NCI-H1694 treated with DMSO at 0.1 percent for 48 hours (cell line): ENCODE measurements at regions not wholly inside any gene's neighbourhood (a gene's known extent, or its start where the extent isn't known, plus 50 kb on each side); places are given as distances from the start of the nearest gene placed in this dataset.
"Not testable (repeated sequence)": the region's sequence is repeated elsewhere in the genome, so short reads cannot be mapped to it uniquely, and the experiment has no call there.

ENCODE experiments used
- DNase-seq: peaks from one replicate; lab custom pipeline; 2025; lab: John Stamatoyannopoulos, UW

GRCh38 chr11:83403691-83404389, 117.7 kb upstream of the CCDC90B start:
- no peak for DNase-seq

GRCh38 chr11:83401506-83402225, 115.5 kb upstream of the CCDC90B start:
- DNase-seq = no peak

GRCh38 chr11:83394331-83394730, 108.2 kb upstream of the CCDC90B start:
- DNase-seq = no peak

- DNase-seq = no peak
Observed at GRCh38 chr11:83392556-83392955, 106.4 kb upstream of the CCDC90B start.

GRCh38 chr11:83389975-83390374, 103.8 kb upstream of the CCDC90B start:
- no peak for DNase-seq

- DNase-seq = not testable (repeated sequence)
Observed at GRCh38 chr11:83383838-83384237, 97.7 kb upstream of the CCDC90B start.

GRCh38 chr11:83374311-83374710, 88.1 kb upstream of the CCDC90B start:
- DNase-seq = no peak

GRCh38 chr11:83371489-83371888, 85.3 kb upstream of the CCDC90B start:
- no peak for DNase-seq

- no peak for DNase-seq
Observed at GRCh38 chr11:83367745-83368144, 81.6 kb upstream of the CCDC90B start.

- no peak for DNase-seq
Observed at GRCh38 chr11:83364500-83365045, 78.4 kb upstream of the CCDC90B start.

- no peak for DNase-seq
Observed at GRCh38 chr11:83363312-83363711, 77.1 kb upstream of the CCDC90B start.

GRCh38 chr11:83361831-83362230, 75.7 kb upstream of the CCDC90B start:
- DNase-seq = no peak

GRCh38 chr11:83355391-83355790, 69.2 kb upstream of the CCDC90B start:
- no peak for DNase-seq

- no peak for DNase-seq
Observed at GRCh38 chr11:83350187-83350586, 64.0 kb upstream of the CCDC90B start.

- DNase-seq = peak; percentile 93
Observed at GRCh38 chr11:83349296-83349695, 63.1 kb upstream of the CCDC90B start.

- DNase-seq = not testable (repeated sequence)
Observed at GRCh38 chr11:83346706-83347105, 60.5 kb upstream of the CCDC90B start.

- DNase-seq = not testable (repeated sequence)
Observed at GRCh38 chr11:83344521-83344920, 58.4 kb upstream of the CCDC90B start.

- DNase-seq = no peak
Observed at GRCh38 chr11:83336993-83337392, 50.8 kb upstream of the CCDC90B start.
